MM.1S (cell line): ENCODE measurements at regions not wholly inside any gene's neighbourhood (a gene's known extent, or its start where the extent isn't known, plus 50 kb on each side); places are given as distances from the start of the nearest gene placed in this dataset.

Experiments
- DNase-seq: peaks from one replicate; pipeline ENCODE4 v3.0.0-alpha.2; 2015
- H2AFZ ChIP-seq: fragments of 300-600 bp; sonication (generic); 2 replicates; pipeline ENCODE4 v1.6.0; 2016; ENCODE audit warnings: antibody characterized with exemption, low read length
- H3F3A ChIP-seq: fragments of 300-600 bp; sonication (generic); 2 replicates; pipeline ENCODE4 v1.6.1; 2016; ENCODE audit warnings: mild to moderate bottlenecking, antibody characterized with exemption, low read length, moderate library complexity, mixed read lengths; ENCODE audit not compliant: insufficient read depth
- H3K27ac ChIP-seq: fragments of 300-600 bp; sonication (generic); 2 replicates; pipeline ENCODE4 v1.5.1; 2016; ENCODE audit warnings: mild to moderate bottlenecking, low read length
- H3K27me3 ChIP-seq: fragments of 300-600 bp; sonication (generic); replicated peaks from 2 replicates; pipeline ENCODE4 v1.6.0; 2016; ENCODE audit warnings: low read length; ENCODE audit not compliant: insufficient read depth
- H3K36me3 ChIP-seq: fragments of 300-600 bp; sonication (generic); replicated peaks from 2 replicates; pipeline ENCODE4 v1.6.1; 2016; ENCODE audit warnings: mild to moderate bottlenecking, low read length, mixed read lengths; ENCODE audit not compliant: insufficient read depth
- H3K4me1 ChIP-seq: fragments of 300-600 bp; sonication (generic); 2 replicates; pipeline ENCODE4 v1.6.1; 2016; ENCODE audit warnings: low read length, mixed read lengths
- H3K4me2 ChIP-seq: fragments of 300-600 bp; sonication (generic); 2 replicates; pipeline ENCODE4 v1.6.0; 2016; ENCODE audit warnings: low read depth, low read length
- H3K4me3 ChIP-seq: fragments of 300-600 bp; sonication (generic); 2 replicates; pipeline ENCODE4 v1.5.1; 2016; ENCODE audit warnings: low read length, mixed read lengths
- H3K79me2 ChIP-seq: fragments of 300-600 bp; sonication (generic); 2 replicates; pipeline ENCODE4 v1.6.1; 2016; ENCODE audit warnings: mixed run types, low read length, mixed read lengths
- H3K9ac ChIP-seq: fragments of 300-600 bp; sonication (generic); 2 replicates; pipeline ENCODE4 v1.6.1; 2016; ENCODE audit warnings: low read length, mixed read lengths
- H3K9me2 ChIP-seq: fragments of 300-600 bp; sonication (generic); replicated peaks from 2 replicates; pipeline ENCODE4 v1.6.1; 2016; ENCODE audit warnings: mild to moderate bottlenecking, low read length, mixed read lengths; ENCODE audit not compliant: insufficient read depth
- H3K9me3 ChIP-seq: fragments of 300-600 bp; sonication (generic); replicated peaks from 2 replicates; pipeline ENCODE4 v1.6.1; 2016; ENCODE audit warnings: mild to moderate bottlenecking, low read length, mixed read lengths; ENCODE audit not compliant: insufficient read depth
- H4K20me1 ChIP-seq: fragments of 300-600 bp; sonication (generic); 2 replicates; pipeline ENCODE4 v1.6.1; 2016; ENCODE audit warnings: mild to moderate bottlenecking, low read length, moderate library complexity, mixed read lengths; ENCODE audit not compliant: insufficient read depth
- EZH2 ChIP-seq: fragments of 300-600 bp; sonication (generic); optimal IDR thresholded peaks from 2 replicates; pipeline ENCODE3; 2017; ENCODE audit warnings: low read depth, mild to moderate bottlenecking, antibody characterized with exemption, low read length, mixed read lengths
- EZH2phosphoT487 ChIP-seq: fragments of 300-600 bp; sonication (generic); IDR thresholded peaks from 2 replicates; pipeline ENCODE4 v1.6.1; 2018; ENCODE audit warnings: antibody characterized with exemption, low read length
- TF ChIP-seq, protein P1 (sequence below): fragments of 300-600 bp; sonication (generic); IDR thresholded peaks from 2 replicates; pipeline ENCODE4 v1.5.1; 2016; ENCODE audit warnings: antibody characterized with exemption, low read length, mixed read lengths

GRCh38 chr17:37833237-37833859 is 88.5 kb upstream of the HNF1B start:
- H3K4me3 ChIP-seq, result no peak overlapping the region
- no peak overlapping the region for H3K4me2 ChIP-seq

DNA sequence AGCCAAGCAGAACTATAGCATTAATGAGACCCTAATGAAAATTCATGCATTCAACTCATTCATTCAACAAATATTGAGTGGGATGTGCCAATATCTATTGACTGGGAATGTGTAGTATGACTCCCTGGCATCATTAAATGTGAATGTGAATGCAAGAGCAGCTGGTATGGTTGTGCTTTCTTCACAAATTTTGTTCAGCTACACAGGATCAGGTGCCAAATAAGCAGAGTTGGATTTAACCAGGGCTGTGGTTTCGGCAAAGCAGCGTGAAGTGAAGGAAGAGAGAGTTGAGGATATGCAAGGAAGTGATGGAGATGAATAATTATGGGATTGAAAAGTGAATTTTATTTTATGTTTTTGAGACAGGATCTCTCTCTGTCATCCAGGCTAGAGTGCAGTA is 87.1 kb upstream of the HNF1B start:
- Histone ChIP-seq H3K27ac (no peak overlapping the region), H3K9me2 (no peaks in the 10 kb centered on the region), H3F3A (no peaks in the 10 kb centered on the region), H3K4me3 (no peak overlapping the region), H3K4me1 (peaks cover 9% of the 10 kb centered on the region), H3K36me3 (no peaks in the 10 kb centered on the region), H3K79me2 (no peaks in the 10 kb centered on the region), H3K9me3 (no peaks in the 10 kb centered on the region), H3K27me3 (no peaks in the 10 kb centered on the region), H3K4me2 (no peak overlapping the region), H3K9ac (no peak overlapping the region), H2AFZ (no peak overlapping the region), H4K20me1 (no peaks in the 10 kb centered on the region)
- TF ChIP-seq, protein P1, sequence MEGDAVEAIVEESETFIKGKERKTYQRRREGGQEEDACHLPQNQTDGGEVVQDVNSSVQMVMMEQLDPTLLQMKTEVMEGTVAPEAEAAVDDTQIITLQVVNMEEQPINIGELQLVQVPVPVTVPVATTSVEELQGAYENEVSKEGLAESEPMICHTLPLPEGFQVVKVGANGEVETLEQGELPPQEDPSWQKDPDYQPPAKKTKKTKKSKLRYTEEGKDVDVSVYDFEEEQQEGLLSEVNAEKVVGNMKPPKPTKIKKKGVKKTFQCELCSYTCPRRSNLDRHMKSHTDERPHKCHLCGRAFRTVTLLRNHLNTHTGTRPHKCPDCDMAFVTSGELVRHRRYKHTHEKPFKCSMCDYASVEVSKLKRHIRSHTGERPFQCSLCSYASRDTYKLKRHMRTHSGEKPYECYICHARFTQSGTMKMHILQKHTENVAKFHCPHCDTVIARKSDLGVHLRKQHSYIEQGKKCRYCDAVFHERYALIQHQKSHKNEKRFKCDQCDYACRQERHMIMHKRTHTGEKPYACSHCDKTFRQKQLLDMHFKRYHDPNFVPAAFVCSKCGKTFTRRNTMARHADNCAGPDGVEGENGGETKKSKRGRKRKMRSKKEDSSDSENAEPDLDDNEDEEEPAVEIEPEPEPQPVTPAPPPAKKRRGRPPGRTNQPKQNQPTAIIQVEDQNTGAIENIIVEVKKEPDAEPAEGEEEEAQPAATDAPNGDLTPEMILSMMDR, result no peak
- TF ChIP-seq EZH2phosphoT487 (no peak), EZH2 (no peak)
- no peak for DNase-seq

More at GRCh38 chr17:37833237-37833859, 88.5 kb upstream of the HNF1B start:
- Histone ChIP-seq H3K4me1 (peaks cover 5% of the 10 kb centered on the region), H3K27me3 (no peaks in the 10 kb centered on the region), H3K9me3 (no peaks in the 10 kb centered on the region), H3F3A (no peaks in the 10 kb centered on the region), H3K9me2 (no peaks in the 10 kb centered on the region), H3K36me3 (no peaks in the 10 kb centered on the region), H3K9ac (no peak overlapping the region), H4K20me1 (no peaks in the 10 kb centered on the region), H3K79me2 (no peaks in the 10 kb centered on the region), H2AFZ (no peak overlapping the region), H3K27ac (no peak overlapping the region)
- TF ChIP-seq, protein P1, result no peak
- TF ChIP-seq EZH2phosphoT487, result no peak
- TF ChIP-seq EZH2, result no peak
- DNase-seq, result no peak

- no peaks in the 10 kb centered on the region for H3K36me3 ChIP-seq
- H3K4me3 ChIP-seq, result no peak overlapping the region
- DNase-seq, result no peak
- no peak overlapping the region for H3K4me2 ChIP-seq
- no peaks in the 10 kb centered on the region for H4K20me1 ChIP-seq
- no peaks in the 10 kb centered on the region for H3K9me3 ChIP-seq
- no peak overlapping the region for H2AFZ ChIP-seq
- H3F3A ChIP-seq, result no peaks in the 10 kb centered on the region
- H3K79me2 ChIP-seq, result no peaks in the 10 kb centered on the region
- TF ChIP-seq EZH2 (no peak), EZH2phosphoT487 (no peak)
- TF ChIP-seq, protein P1, result no peak
- no peak overlapping the region for H3K9ac ChIP-seq
- H3K9me2 ChIP-seq, result no peaks in the 10 kb centered on the region
- no peaks in the 10 kb centered on the region for H3K27me3 ChIP-seq
- peaks cover 9% of the 10 kb centered on the region for H3K4me1 ChIP-seq
- no peak overlapping the region for H3K27ac ChIP-seq
Measured at GRCh38 chr17:37831492-37831891, 86.6 kb upstream of the HNF1B start.
